ENCODE measurements at regions not wholly inside any gene's neighbourhood (a gene's known extent, or its start where the extent isn't known, plus 50 kb on each side); places are given as distances from the start of the nearest gene placed in this dataset.

DNA sequence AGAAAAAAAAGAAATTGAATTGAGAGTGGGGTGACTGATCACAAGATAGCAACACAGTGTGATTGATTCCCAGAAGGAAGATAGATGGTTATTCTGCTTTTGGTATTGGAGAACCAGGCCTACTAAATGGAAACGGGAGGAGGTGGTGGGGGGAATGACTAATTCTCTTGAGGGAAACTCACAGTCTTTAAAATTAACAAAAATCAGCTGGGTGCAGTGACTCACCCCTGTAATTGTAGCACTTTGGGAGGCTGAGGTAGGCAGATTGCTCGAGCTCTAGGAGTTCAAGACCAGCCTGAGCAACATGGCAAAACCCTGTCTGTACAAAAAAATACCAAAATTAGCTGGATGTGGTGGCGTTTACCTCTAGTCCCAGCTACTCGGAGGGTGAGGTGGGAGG, 134.6 kb upstream of the PDE4B start:
- no peak overlapping the region for H3K27ac Mint-ChIP-seq
- no peaks in the 10 kb centered on the region for H3K36me3 Mint-ChIP-seq
- ATAC-seq, result no peak
- H3K9me3 Mint-ChIP-seq, result peaks cover 3% of the 10 kb centered on the region
- no peak for DNase-seq (ENCODE audit: low spot score in 2 of 2)
- H3K4me1 Mint-ChIP-seq, result no peaks in the 10 kb centered on the region
- H3K4me3 Mint-ChIP-seq, result no peak overlapping the region

GRCh38 chr1:65668368-65668767, 124.3 kb upstream of the PDE4B start:
- Mint-ChIP-seq H3K9me3 (peaks cover 4% of the 10 kb centered on the region), H3K4me1 (no peaks in the 10 kb centered on the region), H3K4me3 (no peak overlapping the region), H3K36me3 (no peaks in the 10 kb centered on the region), H3K27ac (no peak overlapping the region)
- ATAC-seq (no peak), DNase-seq (ENCODE audit: low spot score in 2 of 2) (no peak)

- H3K9me3 Mint-ChIP-seq, result peaks cover 4% of the 10 kb centered on the region
- no peak for DNase-seq (ENCODE audit: low spot score in 2 of 2)
- H3K27ac Mint-ChIP-seq, result no peak overlapping the region
- no peak overlapping the region for H3K4me3 Mint-ChIP-seq
- H3K4me1 Mint-ChIP-seq, result no peaks in the 10 kb centered on the region
- no peak for ATAC-seq
- H3K36me3 Mint-ChIP-seq, result no peaks in the 10 kb centered on the region
These were observed 122.2 kb upstream of the PDE4B start for GRCh38 chr1:65670518-65670917.

GRCh38 chr1:65674522-65674921, 118.2 kb upstream of the PDE4B start:
- Mint-ChIP-seq H3K27ac (no peak overlapping the region), H3K9me3 (no peaks in the 10 kb centered on the region), H3K4me3 (no peak overlapping the region), H3K4me1 (no peaks in the 10 kb centered on the region), H3K36me3 (no peaks in the 10 kb centered on the region)
- ATAC-seq (no peak), DNase-seq (ENCODE audit: low spot score in 2 of 2) (no peak)

DNA sequence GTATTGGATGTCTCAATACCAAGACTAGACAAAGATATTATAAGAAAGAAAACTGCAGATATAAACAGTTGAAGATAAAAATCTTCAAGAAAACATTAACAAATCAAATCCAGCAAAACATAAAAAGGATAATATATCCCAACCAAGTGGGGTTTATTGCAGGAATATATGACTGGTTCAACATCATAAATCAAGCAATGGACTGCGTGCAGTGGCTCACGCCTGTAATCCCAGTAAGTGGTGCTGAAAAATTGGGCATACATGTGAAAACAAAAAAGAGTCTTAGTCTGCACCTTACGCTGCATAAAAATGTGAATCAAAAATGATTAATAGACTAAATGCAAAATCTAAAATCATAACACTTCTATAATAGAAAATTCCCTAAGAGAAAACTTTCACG, 112.9 kb upstream of the PDE4B start:
- no peak overlapping the region for H3K4me3 Mint-ChIP-seq
- ATAC-seq (no peak), DNase-seq (ENCODE audit: low spot score in 2 of 2) (no peak)
- no peaks in the 10 kb centered on the region for H3K9me3 Mint-ChIP-seq
- no peaks in the 10 kb centered on the region for H3K4me1 Mint-ChIP-seq
- H3K27ac Mint-ChIP-seq, result no peak overlapping the region
- no peaks in the 10 kb centered on the region for H3K36me3 Mint-ChIP-seq

GRCh38 chr1:65681096-65681495, 111.6 kb upstream of the PDE4B start:
- Mint-ChIP-seq H3K36me3 (no peaks in the 10 kb centered on the region), H3K27ac (no peak overlapping the region), H3K4me1 (no peaks in the 10 kb centered on the region), H3K4me3 (no peak overlapping the region), H3K9me3 (no peaks in the 10 kb centered on the region)
- ATAC-seq, result no peak
- DNase-seq (ENCODE audit: low spot score in 2 of 2), result no peak

DNA sequence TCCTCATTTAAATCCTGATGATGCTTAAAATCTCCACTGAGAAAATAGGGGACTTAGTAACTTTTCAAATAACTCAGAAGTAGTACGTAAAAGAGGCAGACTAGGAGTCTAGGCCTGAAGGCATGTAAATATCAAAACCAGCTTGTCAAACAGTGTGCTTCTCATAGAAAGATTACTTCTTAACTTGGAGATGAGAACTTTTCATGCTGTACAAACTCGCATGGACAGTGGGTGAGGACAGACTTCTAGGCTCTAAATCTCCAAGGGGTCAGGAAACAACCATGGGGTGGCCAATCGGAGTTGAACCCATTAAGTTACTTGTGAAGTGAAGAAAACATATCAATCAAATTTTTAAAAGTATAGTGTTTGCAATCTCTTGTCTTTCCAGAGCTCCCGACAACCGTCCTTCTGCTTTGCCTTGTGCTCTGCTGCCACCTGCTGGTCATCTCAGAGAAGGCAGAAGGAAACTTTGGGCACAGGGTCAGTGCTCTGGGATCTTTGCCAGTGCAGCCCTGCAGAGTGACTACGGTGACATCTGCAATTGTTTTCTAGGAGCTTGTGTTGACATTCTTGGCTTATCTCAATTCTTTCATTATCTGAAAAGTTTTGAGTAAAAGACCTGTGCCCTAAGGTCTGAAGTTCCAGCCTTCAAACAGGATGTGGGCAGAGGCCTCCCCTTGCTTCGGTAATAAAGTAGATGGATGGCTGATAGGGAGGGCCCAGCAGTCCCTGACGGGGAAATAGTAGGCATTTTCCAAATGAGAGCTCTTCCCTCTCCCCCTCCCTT, 105.1 kb upstream of the PDE4B start:
- no peaks in the 10 kb centered on the region for H3K36me3 Mint-ChIP-seq
- H3K4me1 Mint-ChIP-seq, result no peaks in the 10 kb centered on the region
- ATAC-seq (peak; percentile 77), DNase-seq (ENCODE audit: low spot score in 2 of 2) (peak; percentile 72 to 89)
- no peak overlapping the region for H3K4me3 Mint-ChIP-seq
- no peaks in the 10 kb centered on the region for H3K9me3 Mint-ChIP-seq
- H3K27ac Mint-ChIP-seq, result no peak overlapping the region

GRCh38 chr1:65688215-65688566, 104.5 kb upstream of the PDE4B start:
- DNase-seq (ENCODE audit: low spot score in 2 of 2) (no peak), ATAC-seq (no peak)
- Mint-ChIP-seq H3K27ac (no peak overlapping the region), H3K9me3 (no peaks in the 10 kb centered on the region), H3K4me3 (no peak overlapping the region), H3K4me1 (no peaks in the 10 kb centered on the region), H3K36me3 (no peaks in the 10 kb centered on the region)

- DNase-seq (ENCODE audit: low spot score in 2 of 2) (no peak), ATAC-seq (no peak)
- Mint-ChIP-seq H3K27ac (no peak overlapping the region), H3K9me3 (no peaks in the 10 kb centered on the region), H3K36me3 (no peaks in the 10 kb centered on the region), H3K4me1 (no peaks in the 10 kb centered on the region), H3K4me3 (no peak overlapping the region)
These were observed 103.8 kb upstream of the PDE4B start for GRCh38 chr1:65688848-65689247.

DNA sequence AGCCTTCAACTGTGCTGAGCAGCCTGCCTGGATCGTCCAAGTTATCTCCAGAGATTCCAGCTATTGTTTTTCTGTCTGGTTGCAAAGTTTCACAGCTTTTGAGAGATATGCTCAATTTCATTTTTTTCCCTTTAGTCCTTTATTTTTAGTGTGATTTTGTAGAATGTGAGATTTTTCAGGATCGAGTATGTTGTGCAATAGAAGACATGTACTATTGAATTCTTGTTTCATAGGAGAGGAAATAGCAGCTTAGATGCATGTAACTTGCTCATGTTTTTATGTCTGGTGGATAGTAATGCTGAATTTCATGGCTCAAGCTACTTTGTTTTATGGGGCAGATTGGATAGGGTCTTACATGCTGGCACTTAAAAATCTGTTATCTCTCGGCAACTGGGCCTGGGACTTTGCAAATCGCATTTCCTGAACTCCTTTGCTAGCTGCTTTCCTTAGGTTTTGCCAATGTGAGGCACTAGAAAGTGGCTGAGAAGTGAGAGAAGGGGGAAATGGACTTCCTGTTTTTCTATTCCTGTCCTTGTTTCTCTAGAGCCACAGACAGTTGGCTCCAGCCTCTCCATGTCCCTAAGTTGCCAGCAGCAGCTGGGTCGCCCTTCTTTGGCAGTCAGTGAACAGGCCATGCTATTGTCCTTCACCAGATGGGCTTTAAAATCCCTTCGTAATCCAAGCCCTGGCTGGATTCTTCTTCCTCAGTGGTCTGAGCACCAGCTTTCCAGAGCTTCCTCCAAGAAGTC, 101.4 kb upstream of the PDE4B start:
- no peak for ATAC-seq
- DNase-seq (ENCODE audit: low spot score in 2 of 2), result no peak
- no peak overlapping the region for H3K4me3 Mint-ChIP-seq
- no peaks in the 10 kb centered on the region for H3K9me3 Mint-ChIP-seq
- no peak overlapping the region for H3K27ac Mint-ChIP-seq
- H3K36me3 Mint-ChIP-seq, result no peaks in the 10 kb centered on the region
- no peaks in the 10 kb centered on the region for H3K4me1 Mint-ChIP-seq

- ATAC-seq (no peak), DNase-seq (ENCODE audit: low spot score in 2 of 2) (no peak)
- H3K36me3 Mint-ChIP-seq, result no peaks in the 10 kb centered on the region
- H3K4me3 Mint-ChIP-seq, result no peak overlapping the region
- no peak overlapping the region for H3K27ac Mint-ChIP-seq
- no peaks in the 10 kb centered on the region for H3K4me1 Mint-ChIP-seq
- no peaks in the 10 kb centered on the region for H3K9me3 Mint-ChIP-seq
These were observed 100.7 kb upstream of the PDE4B start for GRCh38 chr1:65691972-65692371.

- DNase-seq (ENCODE audit: low spot score in 2 of 2) (no peak), ATAC-seq (no peak)
- Mint-ChIP-seq H3K9me3 (no peaks in the 10 kb centered on the region), H3K27ac (no peak overlapping the region), H3K4me1 (no peaks in the 10 kb centered on the region), H3K4me3 (no peak overlapping the region), H3K36me3 (no peaks in the 10 kb centered on the region)
These were observed 98.6 kb upstream of the PDE4B start for GRCh38 chr1:65694126-65694525.

DNA sequence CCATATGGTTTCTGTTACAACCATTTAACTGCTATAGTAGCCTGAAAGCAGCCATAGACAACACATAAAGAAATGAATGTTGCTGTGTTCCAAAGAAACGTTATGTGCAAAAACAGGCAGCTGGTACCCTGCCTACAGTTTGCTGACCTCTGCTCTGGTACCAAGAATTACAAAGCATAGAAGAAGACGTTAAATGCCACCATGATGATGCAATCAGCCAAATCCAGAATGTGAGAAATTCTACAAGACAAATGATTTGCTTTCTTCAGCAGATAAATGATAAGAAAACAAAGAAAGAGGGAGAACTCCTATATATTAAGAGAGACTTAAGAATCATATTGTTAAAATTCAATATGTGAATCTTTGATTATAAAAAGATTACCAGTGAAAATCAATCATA, 97.8 kb upstream of the PDE4B start:
- no peak overlapping the region for H3K4me3 Mint-ChIP-seq
- no peaks in the 10 kb centered on the region for H3K4me1 Mint-ChIP-seq
- no peak overlapping the region for H3K27ac Mint-ChIP-seq
- ATAC-seq, result no peak
- H3K9me3 Mint-ChIP-seq, result no peaks in the 10 kb centered on the region
- no peak for DNase-seq (ENCODE audit: low spot score in 2 of 2)
- no peaks in the 10 kb centered on the region for H3K36me3 Mint-ChIP-seq

DNA sequence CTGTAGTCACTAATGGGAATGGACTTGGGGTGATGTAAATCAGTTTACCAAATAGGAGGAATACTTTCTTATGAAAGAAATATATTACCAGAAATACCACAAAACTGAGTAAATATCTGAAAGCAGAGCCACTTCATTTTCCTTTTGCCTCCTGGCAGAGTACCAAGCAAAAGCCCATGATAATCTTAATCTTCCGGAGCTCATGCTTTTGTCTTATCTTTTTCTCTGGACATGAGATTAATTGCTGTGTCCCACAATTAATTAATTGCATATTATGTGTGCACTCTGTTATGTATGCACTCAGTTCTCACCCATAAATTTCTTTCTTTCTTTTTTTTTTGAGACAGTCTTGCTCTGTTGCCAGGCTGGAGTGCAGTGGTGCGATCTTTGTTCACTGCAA, 94.1 kb upstream of the PDE4B start:
- no peak overlapping the region for H3K4me3 Mint-ChIP-seq
- no peaks in the 10 kb centered on the region for H3K9me3 Mint-ChIP-seq
- no peak overlapping the region for H3K27ac Mint-ChIP-seq
- H3K4me1 Mint-ChIP-seq, result no peaks in the 10 kb centered on the region
- no peak for ATAC-seq
- no peak for DNase-seq (ENCODE audit: low spot score in 2 of 2)
- no peaks in the 10 kb centered on the region for H3K36me3 Mint-ChIP-seq

- Mint-ChIP-seq H3K4me1 (no peaks in the 10 kb centered on the region), H3K9me3 (no peaks in the 10 kb centered on the region), H3K27ac (no peak overlapping the region), H3K4me3 (no peak overlapping the region), H3K36me3 (no peaks in the 10 kb centered on the region)
- DNase-seq (ENCODE audit: low spot score in 2 of 2) (no peak), ATAC-seq (no peak)
These were observed 88.8 kb upstream of the PDE4B start for GRCh38 chr1:65703853-65704252.

DNA sequence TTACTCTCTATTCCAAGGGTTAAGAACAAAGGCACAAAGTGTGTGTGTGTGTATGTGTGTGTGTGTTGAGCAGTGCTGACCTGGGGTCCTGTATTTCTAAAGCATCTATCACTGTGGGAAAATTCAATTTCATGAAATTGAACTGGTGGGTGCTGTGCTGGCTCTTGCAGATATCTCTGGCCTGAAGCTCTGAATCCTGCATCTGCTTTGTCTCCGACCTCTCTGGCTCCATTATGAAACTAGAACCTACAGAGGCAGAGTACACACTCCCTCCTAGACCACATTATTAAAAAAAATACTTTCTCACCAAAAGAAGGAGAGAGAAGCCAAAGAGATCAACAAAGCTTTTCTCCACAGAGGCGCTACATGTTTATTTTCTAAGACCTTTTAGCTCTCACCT, 88.4 kb upstream of the PDE4B start:
- H3K27ac Mint-ChIP-seq, result no peak overlapping the region
- H3K9me3 Mint-ChIP-seq, result no peaks in the 10 kb centered on the region
- DNase-seq (ENCODE audit: low spot score in 2 of 2), result no peak
- no peak for ATAC-seq
- H3K4me3 Mint-ChIP-seq, result no peak overlapping the region
- H3K36me3 Mint-ChIP-seq, result no peaks in the 10 kb centered on the region
- H3K4me1 Mint-ChIP-seq, result no peaks in the 10 kb centered on the region
